ENCODE measurements at regions not wholly inside any gene's neighbourhood (a gene's known extent, or its start where the extent isn't known, plus 50 kb on each side); places are given as distances from the start of the nearest gene placed in this dataset.

DNA sequence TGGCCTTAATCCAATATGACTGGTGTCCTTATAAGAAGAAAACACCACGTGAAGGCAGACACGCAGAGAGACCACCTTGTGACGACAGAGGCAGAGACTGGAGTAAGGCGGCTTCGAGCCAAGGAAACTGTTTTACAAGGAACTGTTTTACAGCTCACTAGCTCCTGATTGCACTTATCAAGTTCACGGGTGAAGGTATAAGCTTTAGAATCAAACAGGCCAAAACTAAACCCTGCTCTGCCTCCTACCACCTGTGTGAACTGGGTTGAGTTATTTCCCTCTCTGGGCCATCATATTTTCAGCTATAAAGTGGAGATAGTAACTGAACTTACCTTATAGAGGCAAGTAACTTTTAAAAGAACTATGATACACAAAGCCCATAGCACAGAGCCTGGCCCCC is 166.9 kb upstream of the NFIA start:
- H4K8ac ChIP-seq (replicated peaks; ENCODE audit: insufficient read length, low read depth, low read length): no peak overlapping the region
- no peak overlapping the region for H2BK15ac ChIP-seq (ENCODE audit: low read depth, low read length)
- no peak overlapping the region for H4K5ac ChIP-seq (ENCODE audit: insufficient read length, low read depth, low read length)
- no CpG with 5 or more reads among the region's 6 CpGs for WGBS (ENCODE audit: extremely low coverage, insufficient read length, low lambda C conversion rate)
- H2BK5ac ChIP-seq (ENCODE audit: insufficient read length, low read length): no peak overlapping the region
- H2BK20ac ChIP-seq (ENCODE audit: low read depth, low read length, poor library complexity, severe bottlenecking): no peak overlapping the region
- no peaks in the 10 kb centered on the region for H3K27me3 ChIP-seq (ENCODE audit: insufficient read depth, low read length)
- no peaks in the 10 kb centered on the region for H3K23me2 ChIP-seq (ENCODE audit: insufficient read length, low read depth, low read length, poor library complexity, severe bottlenecking)
- no peak overlapping the region for H3K4ac ChIP-seq (ENCODE audit: low read depth, low read length)
- H3K4me2 ChIP-seq (ENCODE audit: insufficient read depth, insufficient read length, low read length): no peak overlapping the region
- H2BK12ac ChIP-seq (ENCODE audit: insufficient read length, low read depth, low read length): no peak overlapping the region
- no peak overlapping the region for H2AFZ ChIP-seq (ENCODE audit: low read length)
- H4K91ac ChIP-seq (ENCODE audit: insufficient read length, low read depth, low read length): no peak overlapping the region
- H3K27ac ChIP-seq (ENCODE audit: insufficient read length, low read depth, low read length): no peak overlapping the region
- no peak overlapping the region for H3K9ac ChIP-seq (ENCODE audit: extremely low read depth, insufficient read length, low read length)
- peaks cover 6 to 10% of the 10 kb centered on the region in 2 experiments; a peak in 4 of 5 replicates for H3K9me3 Mint-ChIP-seq
- H3K36me3 Mint-ChIP-seq (ENCODE audit: insufficient read depth in 1 of 3, low read depth in 3 of 3): peaks cover 0 to 14% (median 8%) of the 10 kb centered on the region in 3 experiments; a peak in 4 of 7 replicates
- no peak overlapping the region for H3K18ac ChIP-seq (ENCODE audit: insufficient read length, low read depth, low read length)
- no peak for DNase-seq
- H3K23ac ChIP-seq (ENCODE audit: insufficient read length, low read depth, low read length): no peak overlapping the region
- H3K14ac ChIP-seq (ENCODE audit: insufficient read depth, low read length): no peak overlapping the region; the same call in 1 of the 2 replicates
- no peak overlapping the region for H3K27ac Mint-ChIP-seq
- no peaks in the 10 kb centered on the region for H3K79me2 ChIP-seq (ENCODE audit: insufficient read depth, low read length)
- peaks cover 8% of the 10 kb centered on the region; the same call in 1 of the 2 replicates for H3K4me1 ChIP-seq (ENCODE audit: insufficient read depth, low read length)
- H3K56ac ChIP-seq (ENCODE audit: insufficient read length, low read depth, low read length): no peak overlapping the region
- H3K4me1 Mint-ChIP-seq: peaks cover 16 to 24% of the 10 kb centered on the region in 2 experiments
- H4K20me1 ChIP-seq (ENCODE audit: control insufficient read depth, insufficient read depth, insufficient read length): no peaks in the 10 kb centered on the region
- TF ChIP-seq, protein P1, sequence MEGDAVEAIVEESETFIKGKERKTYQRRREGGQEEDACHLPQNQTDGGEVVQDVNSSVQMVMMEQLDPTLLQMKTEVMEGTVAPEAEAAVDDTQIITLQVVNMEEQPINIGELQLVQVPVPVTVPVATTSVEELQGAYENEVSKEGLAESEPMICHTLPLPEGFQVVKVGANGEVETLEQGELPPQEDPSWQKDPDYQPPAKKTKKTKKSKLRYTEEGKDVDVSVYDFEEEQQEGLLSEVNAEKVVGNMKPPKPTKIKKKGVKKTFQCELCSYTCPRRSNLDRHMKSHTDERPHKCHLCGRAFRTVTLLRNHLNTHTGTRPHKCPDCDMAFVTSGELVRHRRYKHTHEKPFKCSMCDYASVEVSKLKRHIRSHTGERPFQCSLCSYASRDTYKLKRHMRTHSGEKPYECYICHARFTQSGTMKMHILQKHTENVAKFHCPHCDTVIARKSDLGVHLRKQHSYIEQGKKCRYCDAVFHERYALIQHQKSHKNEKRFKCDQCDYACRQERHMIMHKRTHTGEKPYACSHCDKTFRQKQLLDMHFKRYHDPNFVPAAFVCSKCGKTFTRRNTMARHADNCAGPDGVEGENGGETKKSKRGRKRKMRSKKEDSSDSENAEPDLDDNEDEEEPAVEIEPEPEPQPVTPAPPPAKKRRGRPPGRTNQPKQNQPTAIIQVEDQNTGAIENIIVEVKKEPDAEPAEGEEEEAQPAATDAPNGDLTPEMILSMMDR (conservative IDR thresholded peaks at IDR 0.05): no peak
- H3K27me3 Mint-ChIP-seq (ENCODE audit: low read depth): no peaks in the 10 kb centered on the region; the same call in 1 of the 2 replicates
- no peak overlapping the region for H3K4me3 Mint-ChIP-seq
- no peak overlapping the region for H2BK120ac ChIP-seq (ENCODE audit: low read depth, low read length, poor library complexity, severe bottlenecking)
- H3K9me3 ChIP-seq (ENCODE audit: control insufficient read depth, low read depth, low read length): no peaks in the 10 kb centered on the region
- H3T11ph ChIP-seq (ENCODE audit: low read length): no peak overlapping the region
- no peaks in the 10 kb centered on the region for H3K79me1 ChIP-seq (ENCODE audit: insufficient read depth, low read depth, low read length, poor library complexity, severe bottlenecking)
- no peak overlapping the region for H2AK5ac ChIP-seq (ENCODE audit: insufficient read length, low read length)
